ENCODE measurements at regions not wholly inside any gene's neighbourhood (a gene's known extent, or its start where the extent isn't known, plus 50 kb on each side); places are given as distances from the start of the nearest gene placed in this dataset.

DNA sequence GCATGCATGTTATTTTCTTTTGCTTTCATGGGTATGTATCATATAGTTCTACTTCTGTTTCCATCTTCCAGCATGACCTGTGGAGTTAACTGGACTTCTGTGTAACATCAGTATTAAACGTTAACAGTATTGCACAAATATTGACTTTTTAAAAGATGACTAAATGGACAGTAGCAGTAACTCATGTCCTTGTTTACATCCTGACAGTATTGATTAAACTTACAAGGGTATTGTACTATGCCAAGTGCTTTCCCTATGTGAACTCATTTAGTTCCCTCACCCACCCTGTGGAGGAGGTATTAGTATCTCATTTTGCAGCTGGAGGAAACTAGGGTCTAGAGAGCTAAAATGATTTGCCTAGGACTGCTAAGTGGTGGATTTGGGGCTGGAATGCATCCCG lies 128.7 kb upstream of the SLC10A2 start:
- no peaks in the 10 kb centered on the region for H3K36me3 ChIP-seq (ENCODE audit: control insufficient read depth in 2 of 2, insufficient read depth in 2 of 2, low read length in 2 of 2)
- H3K4me3 ChIP-seq (ENCODE audit: low read length in 2 of 2) = no peak overlapping the region
- no peaks in the 10 kb centered on the region for H3K4me1 ChIP-seq (ENCODE audit: control insufficient read depth, insufficient read depth, low read length)
- H3K27me3 ChIP-seq (ENCODE audit: control insufficient read depth in 1 of 2, insufficient read depth in 2 of 2, low read length in 2 of 2) = no peaks in the 10 kb centered on the region
- H3K27ac ChIP-seq (ENCODE audit: low read length) = no peak overlapping the region
- H3K9ac ChIP-seq (ENCODE audit: low read length in 2 of 2) = no peak overlapping the region
- no peaks in the 10 kb centered on the region for H3K9me3 ChIP-seq (ENCODE audit: control insufficient read depth in 2 of 2, low read length in 2 of 2)

DNA sequence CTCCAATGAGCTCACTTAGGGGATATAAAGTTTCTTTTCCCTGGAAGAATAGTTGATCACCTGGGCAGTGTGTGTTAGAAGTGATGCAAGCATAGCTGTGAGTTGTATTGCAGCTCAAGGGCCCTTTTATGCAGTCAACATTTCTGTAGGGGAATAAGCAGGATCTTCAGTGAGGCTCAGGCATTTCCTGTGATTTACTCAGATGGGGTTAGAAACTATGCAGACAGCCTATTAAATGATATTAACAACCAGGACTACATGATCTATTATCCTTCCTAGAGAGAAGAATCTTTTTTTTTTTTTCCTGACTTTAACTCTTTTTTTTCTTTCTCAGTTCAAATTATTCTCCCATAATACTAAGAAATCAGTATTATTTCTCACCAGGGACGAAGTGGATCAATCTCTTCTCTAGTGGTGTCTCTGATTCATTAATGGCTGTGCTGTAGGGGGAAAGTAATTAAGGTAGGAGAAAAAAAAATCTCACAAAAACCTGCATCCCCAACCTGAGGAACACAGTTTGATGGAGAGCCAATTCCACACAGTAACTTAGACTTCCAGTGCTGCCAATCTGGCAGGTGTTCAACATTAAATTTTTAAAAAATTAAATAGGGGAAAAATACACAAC lies 126.4 kb upstream of the SLC10A2 start:
- Histone ChIP-seq H3K9me3 (ENCODE audit: control insufficient read depth in 2 of 2, low read length in 2 of 2) (no peaks in the 10 kb centered on the region), H3K9ac (ENCODE audit: low read length in 2 of 2) (no peak overlapping the region), H3K4me3 (ENCODE audit: low read length in 2 of 2) (no peak overlapping the region), H3K27ac (ENCODE audit: low read length) (no peak overlapping the region), H3K27me3 (ENCODE audit: control insufficient read depth in 1 of 2, insufficient read depth in 2 of 2, low read length in 2 of 2) (no peaks in the 10 kb centered on the region), H3K36me3 (ENCODE audit: control insufficient read depth in 2 of 2, insufficient read depth in 2 of 2, low read length in 2 of 2) (no peaks in the 10 kb centered on the region), H3K4me1 (ENCODE audit: control insufficient read depth, insufficient read depth, low read length) (no peaks in the 10 kb centered on the region)

DNA sequence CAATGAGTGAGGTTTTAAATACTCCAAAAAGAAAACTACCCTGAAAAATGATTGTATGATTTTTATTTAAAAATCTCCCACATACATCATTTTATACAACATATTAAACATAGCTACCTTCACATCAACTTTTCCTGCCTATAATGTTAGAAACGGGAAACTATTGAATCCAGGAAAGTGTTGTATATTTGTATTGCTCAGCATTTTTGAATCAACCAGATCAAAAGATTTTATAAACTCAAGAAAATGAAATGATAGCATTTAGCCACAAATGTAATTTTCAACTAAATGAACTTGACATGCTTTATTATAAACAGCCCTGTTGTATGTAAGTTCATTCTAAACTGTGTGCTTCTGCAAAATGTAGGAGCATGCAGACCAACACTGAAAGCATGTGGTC lies 124.6 kb upstream of the SLC10A2 start:
- Histone ChIP-seq H3K27me3 (ENCODE audit: control insufficient read depth in 1 of 2, insufficient read depth in 2 of 2, low read length in 2 of 2) (no peaks in the 10 kb centered on the region), H3K4me3 (ENCODE audit: low read length in 2 of 2) (no peak overlapping the region), H3K4me1 (ENCODE audit: control insufficient read depth, insufficient read depth, low read length) (no peaks in the 10 kb centered on the region), H3K9ac (ENCODE audit: low read length in 2 of 2) (no peak overlapping the region), H3K36me3 (ENCODE audit: control insufficient read depth in 2 of 2, insufficient read depth in 2 of 2, low read length in 2 of 2) (no peaks in the 10 kb centered on the region), H3K27ac (ENCODE audit: low read length) (no peak overlapping the region), H3K9me3 (ENCODE audit: control insufficient read depth in 2 of 2, low read length in 2 of 2) (no peaks in the 10 kb centered on the region)

DNA sequence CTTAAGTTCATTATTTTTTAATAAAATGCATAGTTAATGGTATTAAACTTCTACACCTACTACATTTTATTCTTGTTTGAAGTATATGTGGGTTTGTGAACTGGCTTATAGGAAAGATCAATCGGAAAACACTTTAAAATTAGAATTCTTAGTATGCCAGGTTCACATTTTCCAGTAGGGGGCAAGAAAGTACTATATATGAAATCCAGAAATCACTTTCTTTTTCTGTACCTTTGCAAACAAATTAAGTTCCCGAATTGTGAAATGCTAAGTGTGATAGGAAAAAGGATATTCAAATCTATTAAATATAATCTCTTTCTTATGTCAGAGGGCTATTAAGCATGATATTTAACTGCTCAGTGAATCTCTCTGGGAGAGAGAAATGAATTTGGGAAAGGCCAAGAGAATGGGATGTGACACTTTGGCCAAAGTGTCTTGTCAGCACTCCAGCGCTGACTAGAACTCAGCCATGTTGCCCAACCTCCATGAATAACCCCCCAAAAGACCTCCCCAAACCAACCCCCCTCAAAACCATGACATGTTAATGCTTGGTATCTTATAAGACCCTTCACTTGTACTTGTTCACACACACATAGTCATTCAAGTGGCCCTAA lies 122.6 kb upstream of the SLC10A2 start:
- H3K9ac ChIP-seq (ENCODE audit: low read length in 2 of 2) = no peak overlapping the region
- no peaks in the 10 kb centered on the region for H3K27me3 ChIP-seq (ENCODE audit: control insufficient read depth in 1 of 2, insufficient read depth in 2 of 2, low read length in 2 of 2)
- no peaks in the 10 kb centered on the region for H3K36me3 ChIP-seq (ENCODE audit: control insufficient read depth in 2 of 2, insufficient read depth in 2 of 2, low read length in 2 of 2)
- H3K27ac ChIP-seq (ENCODE audit: low read length) = no peak overlapping the region
- no peaks in the 10 kb centered on the region for H3K9me3 ChIP-seq (ENCODE audit: control insufficient read depth in 2 of 2, low read length in 2 of 2)
- no peaks in the 10 kb centered on the region for H3K4me1 ChIP-seq (ENCODE audit: control insufficient read depth, insufficient read depth, low read length)
- H3K4me3 ChIP-seq (ENCODE audit: low read length in 2 of 2) = no peak overlapping the region

DNA sequence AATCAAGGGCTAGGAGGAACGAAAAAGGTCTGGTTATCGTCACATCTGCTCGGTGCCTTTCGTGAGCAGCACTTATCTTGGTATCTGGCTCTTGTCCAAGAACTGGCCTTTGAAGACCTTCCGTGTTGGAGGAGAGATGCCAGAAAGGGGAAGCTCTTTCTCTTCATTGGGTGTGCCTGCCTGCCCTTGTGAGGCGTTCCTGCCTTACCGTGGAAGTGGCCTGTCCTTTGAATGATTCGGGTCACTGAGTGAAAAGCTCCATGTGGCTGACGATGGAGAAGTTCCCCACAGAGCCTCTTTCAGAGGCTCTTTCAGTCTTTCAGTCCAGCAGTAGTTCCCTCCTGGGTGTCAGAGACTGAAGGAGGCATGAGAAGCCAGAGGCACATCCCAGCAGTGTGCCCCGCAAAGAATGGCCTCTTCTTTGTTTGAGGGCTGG lies 121.5 kb upstream of the SLC10A2 start:
- Histone ChIP-seq H3K9ac (ENCODE audit: low read length in 2 of 2) (no peak overlapping the region), H3K4me1 (ENCODE audit: control insufficient read depth, insufficient read depth, low read length) (no peaks in the 10 kb centered on the region), H3K4me3 (ENCODE audit: low read length in 2 of 2) (no peak overlapping the region), H3K36me3 (ENCODE audit: control insufficient read depth in 2 of 2, insufficient read depth in 2 of 2, low read length in 2 of 2) (no peaks in the 10 kb centered on the region), H3K27me3 (ENCODE audit: control insufficient read depth in 1 of 2, insufficient read depth in 2 of 2, low read length in 2 of 2) (no peaks in the 10 kb centered on the region), H3K27ac (ENCODE audit: low read length) (no peak overlapping the region), H3K9me3 (ENCODE audit: control insufficient read depth in 2 of 2, low read length in 2 of 2) (no peaks in the 10 kb centered on the region)

DNA sequence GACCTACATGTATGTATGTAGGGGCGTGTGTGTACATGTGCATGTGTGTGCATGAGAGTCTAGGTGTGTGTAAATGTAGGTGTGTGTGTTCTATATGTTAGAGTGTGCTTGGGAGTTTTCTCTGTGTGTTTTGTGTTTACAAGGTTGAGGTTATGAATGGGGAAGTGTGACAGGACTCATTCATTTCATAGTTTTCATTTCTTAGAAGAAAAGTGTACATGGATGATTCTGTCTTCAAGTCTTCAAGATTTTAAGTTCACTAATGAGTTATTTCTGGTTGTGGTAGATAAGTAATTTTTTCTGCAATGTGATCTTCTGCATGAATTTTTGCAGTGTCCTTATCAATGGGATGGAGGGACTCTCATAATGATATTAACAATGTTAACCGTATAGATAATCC lies 118.2 kb upstream of the SLC10A2 start:
- no peaks in the 10 kb centered on the region for H3K9me3 ChIP-seq (ENCODE audit: control insufficient read depth in 2 of 2, low read length in 2 of 2)
- no peak overlapping the region for H3K9ac ChIP-seq (ENCODE audit: low read length in 2 of 2)
- H3K4me3 ChIP-seq (ENCODE audit: low read length in 2 of 2) = no peak overlapping the region
- H3K4me1 ChIP-seq (ENCODE audit: control insufficient read depth, insufficient read depth, low read length) = no peaks in the 10 kb centered on the region
- H3K27me3 ChIP-seq (ENCODE audit: control insufficient read depth in 1 of 2, insufficient read depth in 2 of 2, low read length in 2 of 2) = no peaks in the 10 kb centered on the region
- no peaks in the 10 kb centered on the region for H3K36me3 ChIP-seq (ENCODE audit: control insufficient read depth in 2 of 2, insufficient read depth in 2 of 2, low read length in 2 of 2)
- H3K27ac ChIP-seq (ENCODE audit: low read length) = no peak overlapping the region

DNA sequence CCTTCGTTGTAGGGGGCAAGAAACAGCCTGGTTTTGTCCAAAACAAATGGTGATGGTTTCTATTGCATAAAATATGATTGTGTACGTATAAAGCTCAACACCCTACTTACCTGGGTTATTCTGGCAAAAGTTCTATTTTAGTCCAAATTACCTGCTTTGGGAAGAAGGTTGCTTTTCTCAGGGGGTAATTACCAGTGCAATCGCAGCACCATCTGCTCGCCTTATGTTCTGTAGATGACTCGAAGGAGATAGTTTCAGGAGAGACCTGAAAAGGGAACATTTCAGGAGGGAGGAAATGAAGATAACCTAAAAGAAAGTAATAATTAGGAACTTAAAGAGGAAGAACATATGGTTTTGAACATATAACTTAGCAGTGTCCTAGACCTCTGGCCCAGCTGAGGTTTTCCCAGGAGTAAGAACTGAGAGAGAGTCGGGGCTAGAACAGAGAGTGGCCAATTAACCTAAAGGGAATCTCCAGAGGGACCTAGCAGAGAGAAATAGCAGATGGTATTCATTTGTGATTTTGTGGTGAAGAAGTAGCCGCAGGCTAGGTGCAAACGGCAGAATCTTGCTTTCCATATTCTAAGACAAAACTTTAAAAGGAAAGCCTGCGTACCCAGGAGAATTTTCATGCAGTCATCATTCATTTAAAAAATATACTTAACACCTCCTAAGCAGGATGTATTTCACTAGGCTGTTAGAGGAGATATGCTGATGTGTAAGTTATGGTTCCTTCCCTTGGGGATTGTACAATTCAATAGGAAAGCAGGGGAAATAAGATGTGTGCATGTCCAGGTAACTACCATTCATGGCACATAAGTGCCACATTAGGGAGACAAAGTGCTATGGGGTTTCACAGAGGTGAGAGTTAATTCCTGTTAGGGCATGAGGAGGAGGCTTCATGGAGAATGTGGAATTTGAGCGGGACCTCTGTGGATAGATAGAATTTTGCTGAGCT lies 113.0 kb upstream of the SLC10A2 start:
- Histone ChIP-seq H3K9me3 (ENCODE audit: control insufficient read depth in 2 of 2, low read length in 2 of 2) (no peaks in the 10 kb centered on the region), H3K9ac (ENCODE audit: low read length in 2 of 2) (no peak overlapping the region), H3K4me1 (ENCODE audit: control insufficient read depth, insufficient read depth, low read length) (no peaks in the 10 kb centered on the region), H3K27ac (ENCODE audit: low read length) (no peak overlapping the region), H3K36me3 (ENCODE audit: control insufficient read depth in 2 of 2, insufficient read depth in 2 of 2, low read length in 2 of 2) (no peaks in the 10 kb centered on the region), H3K27me3 (ENCODE audit: control insufficient read depth in 1 of 2, insufficient read depth in 2 of 2, low read length in 2 of 2) (no peaks in the 10 kb centered on the region), H3K4me3 (ENCODE audit: low read length in 2 of 2) (no peak overlapping the region)

DNA sequence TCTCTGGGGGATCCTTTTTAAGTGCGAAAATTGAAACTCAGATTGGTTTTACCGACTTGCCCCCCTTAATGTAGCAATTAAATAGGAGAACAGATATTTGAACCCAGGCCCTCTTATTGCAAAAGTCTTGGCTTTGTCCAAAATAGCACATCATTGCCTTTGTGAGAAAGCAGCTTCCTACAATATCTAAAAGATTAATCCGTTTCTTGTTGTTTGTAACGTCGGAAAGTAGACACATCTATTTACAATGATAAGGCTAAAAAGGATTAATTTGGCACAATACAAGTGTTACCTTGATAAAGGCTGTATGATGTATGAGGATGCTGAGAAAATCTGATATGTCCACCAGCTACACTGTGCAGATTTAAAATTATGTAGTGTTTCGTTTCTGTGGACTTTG lies 108.7 kb upstream of the SLC10A2 start:
- H3K27ac ChIP-seq (ENCODE audit: low read length) = no peak overlapping the region
- H3K4me1 ChIP-seq (ENCODE audit: control insufficient read depth, insufficient read depth, low read length) = no peaks in the 10 kb centered on the region
- H3K27me3 ChIP-seq (ENCODE audit: control insufficient read depth in 1 of 2, insufficient read depth in 2 of 2, low read length in 2 of 2) = no peaks in the 10 kb centered on the region
- H3K9ac ChIP-seq (ENCODE audit: low read length in 2 of 2) = no peak overlapping the region
- H3K4me3 ChIP-seq (ENCODE audit: low read length in 2 of 2) = no peak overlapping the region
- no peaks in the 10 kb centered on the region for H3K36me3 ChIP-seq (ENCODE audit: control insufficient read depth in 2 of 2, insufficient read depth in 2 of 2, low read length in 2 of 2)
- no peaks in the 10 kb centered on the region for H3K9me3 ChIP-seq (ENCODE audit: control insufficient read depth in 2 of 2, low read length in 2 of 2)

DNA sequence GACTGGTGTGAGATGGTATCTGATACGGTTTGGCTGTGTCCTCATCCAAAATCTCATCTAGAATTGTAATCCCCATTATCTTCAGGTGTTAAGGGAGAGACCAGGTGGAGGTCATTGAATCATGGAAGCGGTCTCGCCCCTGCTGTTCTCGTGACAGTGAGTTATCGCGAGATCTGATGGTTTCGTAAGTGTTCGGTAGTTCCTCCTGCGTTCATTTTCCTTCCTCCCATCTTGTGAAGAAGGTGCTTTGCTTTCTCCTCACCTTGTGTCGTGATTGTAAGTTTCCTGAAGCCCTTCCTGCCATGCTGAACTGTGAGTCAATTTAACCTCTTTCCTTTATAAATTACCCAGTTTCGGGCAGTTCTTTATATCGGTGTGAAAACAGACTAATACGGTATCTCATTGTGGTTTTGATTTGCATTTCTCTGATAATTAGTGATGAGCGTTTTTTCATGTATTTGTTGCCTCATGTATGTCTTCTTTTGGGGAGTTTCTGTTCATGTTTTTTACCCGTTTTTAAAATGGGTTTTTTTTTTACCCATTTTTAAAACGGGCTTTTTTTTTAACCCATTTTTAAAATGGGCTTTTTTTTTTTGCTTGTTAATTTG lies 102.8 kb upstream of the SLC10A2 start:
- Histone ChIP-seq H3K9ac (ENCODE audit: low read length in 2 of 2) (no peak overlapping the region), H3K27me3 (ENCODE audit: control insufficient read depth in 1 of 2, insufficient read depth in 2 of 2, low read length in 2 of 2) (no peaks in the 10 kb centered on the region), H3K9me3 (ENCODE audit: control insufficient read depth in 2 of 2, low read length in 2 of 2) (no peaks in the 10 kb centered on the region), H3K4me1 (ENCODE audit: control insufficient read depth, insufficient read depth, low read length) (no peaks in the 10 kb centered on the region), H3K4me3 (ENCODE audit: low read length in 2 of 2) (no peak overlapping the region), H3K27ac (ENCODE audit: low read length) (no peak overlapping the region), H3K36me3 (ENCODE audit: control insufficient read depth in 2 of 2, insufficient read depth in 2 of 2, low read length in 2 of 2) (no peaks in the 10 kb centered on the region)

DNA sequence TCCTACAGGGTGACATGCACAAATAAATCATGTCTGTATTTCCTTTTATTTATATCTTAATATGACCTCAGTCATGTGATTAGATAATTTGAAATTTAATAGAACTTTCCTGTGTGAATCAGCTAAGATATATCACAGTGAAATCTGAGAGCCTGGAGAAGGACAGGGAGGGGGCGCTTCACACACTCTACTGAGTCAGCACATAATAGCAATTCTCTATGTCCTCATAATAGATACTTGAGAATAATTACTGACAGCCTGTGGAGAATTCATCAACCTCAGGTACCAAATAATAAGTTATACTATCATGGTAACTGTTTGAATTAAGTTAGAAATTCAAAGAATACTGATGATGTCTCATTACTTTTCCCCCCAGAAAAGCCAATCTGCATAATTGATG lies 98.0 kb upstream of the SLC10A2 start:
- Histone ChIP-seq H3K27me3 (ENCODE audit: control insufficient read depth in 1 of 2, insufficient read depth in 2 of 2, low read length in 2 of 2) (no peaks in the 10 kb centered on the region), H3K36me3 (ENCODE audit: control insufficient read depth in 2 of 2, insufficient read depth in 2 of 2, low read length in 2 of 2) (no peaks in the 10 kb centered on the region), H3K9ac (ENCODE audit: low read length in 2 of 2) (no peak overlapping the region), H3K27ac (ENCODE audit: low read length) (no peak overlapping the region), H3K4me1 (ENCODE audit: control insufficient read depth, insufficient read depth, low read length) (no peaks in the 10 kb centered on the region), H3K4me3 (ENCODE audit: low read length in 2 of 2) (no peak overlapping the region), H3K9me3 (ENCODE audit: control insufficient read depth in 2 of 2, low read length in 2 of 2) (no peaks in the 10 kb centered on the region)
